Esophagus muscularis mucosa (tissue), 4 donors: ENCODE measurements at regions not wholly inside any gene's neighbourhood (a gene's known extent, or its start where the extent isn't known, plus 50 kb on each side); places are given as distances from the start of the nearest gene placed in this dataset.

Source experiments
- DNase-seq: peaks from one replicate; pipeline ENCODE4 v3.0.0-alpha.2; 2017; ENCODE audit errors: extremely low spot score
- H3K27ac ChIP-seq, 4 donors: fragments of 200-600 bp; sonication (generic); replicated peaks in 1 of 4; 1 replicate in 3 of 4; 2 replicates in 1 of 4; pipeline ENCODE4 v1.5.1; 2016 to 2019; ENCODE audit warnings: mild to moderate bottlenecking in 1 of 4
- H3K27me3 ChIP-seq, 4 donors: fragments of 200-600 bp; sonication (generic); one replicate each; pipeline versions ENCODE4 v1.5.1 to v1.6.0; 2016 to 2019
- H3K36me3 ChIP-seq, 4 donors: fragments of 200-600 bp; sonication (generic); one replicate each; pipeline ENCODE4 v1.5.1; 2016 to 2019
- H3K4me1 ChIP-seq, 4 donors: fragments of 200-600 bp; sonication (generic); one replicate each; pipeline ENCODE4 v1.5.1; 2016 to 2019
- H3K4me3 ChIP-seq, 4 donors: fragments of 200-600 bp; sonication (generic); 1 replicate in 2 of 4; 2 replicates in 2 of 4; pipeline ENCODE4 v1.5.1; 2016 to 2019; ENCODE audit warnings: mild to moderate bottlenecking in 4 of 4, moderate library complexity in 1 of 4
- H3K9me3 ChIP-seq, 4 donors: fragments of 200-600 bp; sonication (generic); 1 replicate in 3 of 4; 2 replicates in 1 of 4; pipeline ENCODE4 v1.5.1; 2016 to 2019
- CTCF ChIP-seq, 3 experiments: fragments of 200-600 bp in 2 of 3; fragments of 450-650 bp in 1 of 3; sonication (generic) in 2 of 3; IDR thresholded peaks; one replicate each; pipeline ENCODE4 v1.5.1; 2017 to 2019; ENCODE audit warnings: antibody characterized with exemption in 3 of 3, mild to moderate bottlenecking in 2 of 3, moderate library complexity in 1 of 3
- EP300 ChIP-seq: sonication (generic); formaldehyde crosslinking; IDR thresholded peaks from one replicate; pipeline ENCODE4 v1.6.1; 2017; ENCODE audit warnings: antibody characterized with exemption
- POLR2A ChIP-seq: fragments of 450-650 bp; IDR thresholded peaks from one replicate; pipeline ENCODE4 v1.6.1; 2017; ENCODE audit warnings: antibody characterized with exemption, moderate library complexity, mild to moderate bottlenecking, low read depth
- POLR2AphosphoS5 ChIP-seq, 2 donors: sonication (generic); formaldehyde crosslinking; IDR thresholded peaks; one replicate each; pipeline ENCODE4 v1.6.1; 2017; ENCODE audit warnings: antibody characterized with exemption in 2 of 2
- WGBS: methylation state at CpG from one replicate; pipeline ENCODE4 v1.1.5; 2018; 5-methylcytosine and 5-hydroxymethylcytosine counted together
- intact Hi-C: fragments of 100-400 bp; cut with DNase I; formaldehyde crosslinking; loops from one replicate; pipeline ENCODE4 v1.15.1; 2023

GRCh38 chr17:34837876-34838478, 123.3 kb downstream of the CCT6B start:
- Histone ChIP-seq H3K9me3 (no peaks in the 10 kb centered on the region), H3K4me3 (no peak overlapping the region), H3K36me3 (no peaks in the 10 kb centered on the region), H3K27ac (no peak overlapping the region), H3K4me1 (no peaks in the 10 kb centered on the region), H3K27me3 (no peaks in the 10 kb centered on the region)
- intact Hi-C loops, result no loop called here
- no peak for DNase-seq
- no peak for TF ChIP-seq EP300
- no peak for TF ChIP-seq POLR2AphosphoS5 (IDR thresholded peaks at IDR 0.05)
- no peak for TF ChIP-seq POLR2A
- TF ChIP-seq CTCF (IDR thresholded peaks at IDR 0.05), result no peak
- WGBS, result 70% methylated on average over 11 of the region's 14 CpGs

- WGBS, result 56% methylated on average over 4 of the region's 4 CpGs
- no peak for TF ChIP-seq CTCF (IDR thresholded peaks at IDR 0.05)
- Histone ChIP-seq H3K27ac (no peak overlapping the region), H3K4me3 (no peak overlapping the region), H3K4me1 (no peaks in the 10 kb centered on the region), H3K9me3 (no peaks in the 10 kb centered on the region), H3K27me3 (no peaks in the 10 kb centered on the region), H3K36me3 (no peaks in the 10 kb centered on the region)
- DNase-seq, result no peak
- intact Hi-C loops, result no loop called here
Observed at GRCh38 chr17:34832376-34832775, 128.9 kb downstream of the CCT6B start.

GRCh38 chr17:34827008-34827407, 134.3 kb downstream of the CCT6B start:
- H3K4me1 ChIP-seq, result no peaks in the 10 kb centered on the region
- DNase-seq, result no peak
- no peaks in the 10 kb centered on the region for H3K36me3 ChIP-seq
- no peak overlapping the region for H3K27ac ChIP-seq
- intact Hi-C loops, result no loop called here
- H3K9me3 ChIP-seq, result no peaks in the 10 kb centered on the region
- H3K4me3 ChIP-seq, result no peak overlapping the region
- 80% methylated on average over 3 of the region's 3 CpGs for WGBS
- H3K27me3 ChIP-seq, result peaks cover 0 to 15% (median 0%) of the 10 kb centered on the region in 4 donors
- no peak for TF ChIP-seq POLR2A

- Histone ChIP-seq H3K27me3 (peaks cover 0 to 15% (median 0%) of the 10 kb centered on the region in 4 donors), H3K4me3 (no peak overlapping the region), H3K9me3 (no peaks in the 10 kb centered on the region), H3K27ac (no peak overlapping the region), H3K4me1 (no peaks in the 10 kb centered on the region), H3K36me3 (no peaks in the 10 kb centered on the region)
- intact Hi-C loops, result no loop called here
- TF ChIP-seq CTCF (IDR thresholded peaks at IDR 0.05), result no peak
- no peak for TF ChIP-seq POLR2AphosphoS5 (IDR thresholded peaks at IDR 0.05)
- TF ChIP-seq POLR2A, result no peak
- TF ChIP-seq EP300, result no peak
- 41% methylated on average over 3 of the region's 4 CpGs for WGBS
- no peak for DNase-seq
Observed at GRCh38 chr17:34826332-34826731, 134.9 kb downstream of the CCT6B start.

GRCh38 chr17:34825884-34826283, 135.4 kb downstream of the CCT6B start:
- intact Hi-C loops, result no loop called here
- H3K27ac ChIP-seq, result no peak overlapping the region
- no peaks in the 10 kb centered on the region for H3K36me3 ChIP-seq
- H3K27me3 ChIP-seq, result peaks cover 0 to 15% (median 0%) of the 10 kb centered on the region in 4 donors
- no peak for DNase-seq
- H3K4me1 ChIP-seq, result no peaks in the 10 kb centered on the region
- no peak for TF ChIP-seq POLR2A
- TF ChIP-seq POLR2AphosphoS5 (IDR thresholded peaks at IDR 0.05), result no peak
- no peak for TF ChIP-seq CTCF (IDR thresholded peaks at IDR 0.05)
- no peak for TF ChIP-seq EP300
- H3K9me3 ChIP-seq, result no peaks in the 10 kb centered on the region
- no peak overlapping the region for H3K4me3 ChIP-seq
- 75% methylated on average over 5 of the region's 6 CpGs for WGBS
